SKM-1 (cell line): ENCODE measurements at regions not wholly inside any gene's neighbourhood (a gene's known extent, or its start where the extent isn't known, plus 50 kb on each side); places are given as distances from the start of the nearest gene placed in this dataset.

Experiments
- DNase-seq: peaks from one replicate; lab custom pipeline; 2025; ENCODE audit not compliant: unreplicated experiment; lab: John Stamatoyannopoulos, UW

GRCh38 chr11:116452461-116452860, 320.3 kb downstream of the BUD13 start:
- no peak for DNase-seq

DNA sequence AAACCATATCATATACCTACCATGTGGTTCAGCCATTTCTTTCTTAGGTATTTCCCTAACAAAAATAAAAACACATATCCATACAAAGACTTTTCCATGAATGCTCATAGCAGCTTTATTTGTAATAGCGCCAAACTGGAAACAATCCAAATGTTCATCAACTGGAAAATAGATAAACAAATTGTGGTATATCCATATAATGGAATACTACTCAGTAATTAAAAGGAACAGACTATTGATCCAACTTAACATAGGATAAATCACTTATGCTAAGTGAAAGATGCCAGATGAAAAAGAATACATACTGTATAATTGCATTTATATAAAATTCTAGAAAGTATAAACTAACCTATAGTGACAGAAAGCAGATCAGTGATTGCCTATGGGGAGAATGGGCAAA, 323.3 kb downstream of the BUD13 start:
- no peak for DNase-seq

DNA sequence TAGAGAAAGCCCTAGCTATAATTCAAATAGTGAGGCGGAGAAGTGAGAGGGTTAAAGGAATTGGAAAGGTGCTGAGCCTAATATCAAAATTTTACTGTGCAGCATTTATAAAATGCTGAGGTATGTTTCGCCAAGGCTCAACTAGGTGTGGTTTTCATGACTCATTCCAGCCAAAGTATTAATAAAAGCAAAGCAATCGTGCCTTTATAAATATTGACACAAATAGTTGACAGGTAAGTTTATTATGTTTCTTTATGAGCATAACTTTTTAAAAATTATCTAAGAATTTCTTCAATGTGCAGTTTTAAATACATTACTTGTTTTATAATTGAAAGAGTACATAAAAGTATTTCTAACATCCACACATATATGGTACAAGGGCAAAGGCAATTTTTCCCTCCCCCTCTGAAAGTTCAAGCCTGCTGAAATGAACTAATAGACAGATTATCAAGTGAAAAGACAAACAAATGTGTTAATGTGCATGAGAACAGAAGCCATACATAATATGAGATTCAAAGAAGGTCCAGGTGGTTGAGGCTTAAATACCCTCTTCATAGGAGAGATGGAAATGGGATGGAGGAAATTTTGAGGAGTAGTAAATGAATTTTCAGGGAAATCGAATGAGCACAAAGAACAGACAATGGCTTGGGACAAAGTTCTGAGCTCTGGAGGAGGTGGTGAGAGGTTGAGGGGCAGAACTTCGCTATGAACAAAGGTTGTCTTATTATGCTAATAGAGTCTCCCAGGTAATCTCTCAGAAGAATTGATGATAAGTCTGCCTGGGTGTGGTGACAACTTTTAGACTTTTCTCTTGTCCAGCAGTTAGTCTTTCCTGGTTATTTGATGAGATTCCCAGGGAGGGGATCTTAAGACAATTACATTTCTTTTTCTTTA, 326.5 kb downstream of the BUD13 start:
- no peak for DNase-seq

DNA sequence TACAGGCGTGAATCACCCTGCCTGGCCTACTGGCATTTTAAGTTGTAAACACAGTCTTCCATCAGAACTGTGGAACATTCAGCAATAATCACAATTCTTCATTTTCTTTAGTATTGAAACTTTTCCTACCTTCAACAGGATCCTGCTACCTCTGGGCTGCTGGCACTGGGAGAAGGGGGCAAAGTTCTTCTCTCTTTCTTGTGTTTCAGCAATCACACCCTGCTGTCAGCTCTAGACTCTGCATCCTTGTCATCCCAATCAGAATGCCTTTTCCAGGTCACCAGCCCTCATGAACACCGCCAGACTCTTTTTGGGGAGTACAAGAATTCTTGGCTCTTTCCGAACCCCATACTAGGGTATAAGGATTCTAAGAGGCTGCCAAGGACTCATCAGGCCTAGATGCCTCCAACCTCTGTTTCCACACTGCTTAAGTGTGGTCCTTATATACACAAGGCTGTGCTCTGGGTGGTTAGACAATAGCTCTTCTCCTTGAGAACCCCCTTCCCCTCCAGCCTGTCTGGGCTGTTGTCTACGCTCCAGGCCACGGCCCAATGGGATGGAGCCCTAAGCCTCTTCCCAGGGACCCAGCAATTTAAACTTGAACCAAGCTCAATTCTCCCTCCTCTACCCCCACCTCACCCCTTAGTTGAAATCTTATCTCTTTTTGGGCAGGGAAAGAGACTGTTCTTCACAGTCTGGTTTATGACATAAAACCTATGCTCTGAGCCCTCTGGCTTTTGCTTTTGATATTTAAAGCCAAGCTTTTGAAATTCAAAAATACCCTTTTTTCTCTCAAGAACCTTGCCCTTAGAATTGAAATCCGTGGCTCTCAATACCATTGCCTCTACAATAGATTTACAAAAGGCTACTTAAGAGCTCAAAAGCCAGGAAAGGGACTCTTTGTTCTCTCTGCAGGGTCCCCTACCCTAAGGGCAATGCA, 327.4 kb downstream of the BUD13 start:
- DNase-seq: no peak

- no peak for DNase-seq
These were observed 330.5 kb downstream of the BUD13 start for GRCh38 chr11:116442238-116442752.

DNA sequence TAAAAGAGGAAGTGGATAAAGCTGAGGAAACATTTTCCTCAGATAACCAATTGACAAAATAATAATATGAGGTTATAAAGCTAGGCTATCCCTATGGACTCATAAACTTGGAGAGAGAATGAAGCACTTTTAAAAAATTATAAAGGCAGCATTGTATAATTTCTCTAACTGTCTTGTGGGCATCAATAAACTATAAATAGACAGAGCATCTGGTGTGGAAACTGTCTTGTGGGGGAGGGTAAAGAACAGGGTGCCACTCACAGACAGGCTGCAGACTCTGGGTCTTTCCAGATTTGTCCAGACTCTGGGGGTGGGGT, 333.5 kb downstream of the BUD13 start:
- no peak for DNase-seq

GRCh38 chr11:116438651-116439360, 334.0 kb downstream of the BUD13 start:
- no peak for DNase-seq

DNA sequence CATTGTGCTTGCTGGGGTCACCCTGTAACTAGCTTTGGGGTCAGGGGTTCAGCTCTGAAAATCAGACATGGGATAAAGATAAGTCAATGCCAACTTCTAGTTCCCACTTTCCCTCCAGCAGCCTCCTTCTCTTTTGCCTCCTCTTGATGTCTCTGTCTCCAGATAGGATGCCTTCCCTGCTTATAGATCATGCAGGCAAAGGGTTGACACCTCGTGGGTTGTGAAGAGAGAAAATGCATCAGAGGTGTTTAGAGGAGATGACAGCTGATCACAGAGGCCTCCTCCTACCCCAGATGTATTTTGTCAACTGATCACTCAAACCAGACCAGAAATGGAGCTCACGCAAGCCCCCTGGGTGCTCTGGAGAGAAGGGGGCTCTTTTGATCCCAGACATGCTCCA, 337.8 kb downstream of the BUD13 start:
- no peak for DNase-seq

DNA sequence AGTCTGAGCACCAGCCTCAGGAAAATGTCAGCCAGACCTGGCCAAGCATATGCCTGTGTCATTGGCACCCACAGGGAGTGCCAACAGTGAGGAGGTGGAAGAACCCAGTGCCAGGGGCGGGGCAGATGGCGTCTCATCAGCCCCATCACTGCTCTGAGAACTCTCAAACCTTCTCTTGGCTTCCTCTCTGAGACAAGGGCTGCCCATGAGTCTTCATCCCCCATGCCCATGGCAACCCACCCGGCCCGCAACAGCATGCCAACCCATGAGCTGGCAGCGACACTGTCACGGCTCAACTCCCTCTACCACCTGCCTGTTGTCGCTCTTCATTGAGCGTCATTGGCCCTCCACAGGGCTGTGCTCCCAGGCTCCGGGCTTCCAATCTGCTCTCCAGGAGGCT, 340.5 kb downstream of the BUD13 start:
- no peak for DNase-seq

DNA sequence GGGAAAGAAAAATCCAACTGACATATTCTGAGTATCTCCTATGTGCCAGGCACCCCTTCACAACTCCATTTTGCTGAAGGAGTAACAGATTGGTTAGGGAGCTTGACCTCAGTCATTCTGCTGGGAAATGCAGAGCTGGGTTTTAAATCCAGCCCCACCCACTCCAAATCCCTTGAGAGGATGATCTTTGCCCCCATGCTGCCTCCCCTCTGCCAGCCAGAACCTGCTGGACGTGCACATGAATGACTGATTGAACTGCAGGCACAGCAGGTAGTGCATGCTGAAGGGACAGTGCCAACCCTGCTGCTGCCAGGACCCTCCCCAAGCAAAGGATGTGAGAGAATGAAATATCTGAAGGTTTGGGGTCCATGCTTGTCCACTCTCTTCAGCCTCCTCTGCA, 340.9 kb downstream of the BUD13 start:
- no peak for DNase-seq

DNA sequence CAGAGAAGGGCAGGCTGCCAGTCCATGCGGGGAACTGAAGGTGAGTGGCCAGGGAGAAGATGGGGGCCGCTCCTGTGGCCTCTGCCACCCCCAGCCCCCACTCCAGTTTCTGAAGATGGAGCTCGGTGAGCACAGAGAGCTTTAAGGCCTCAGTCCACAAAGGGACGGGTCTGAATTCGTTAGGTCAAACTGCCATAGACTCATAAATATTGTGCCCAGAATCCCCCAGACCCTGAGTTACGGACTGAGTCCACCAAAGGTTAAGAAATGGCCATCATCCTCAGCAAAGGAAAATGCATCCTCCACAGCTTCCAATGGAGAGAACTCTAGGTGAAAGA, 344.2 kb downstream of the BUD13 start:
- DNase-seq: no peak

DNA sequence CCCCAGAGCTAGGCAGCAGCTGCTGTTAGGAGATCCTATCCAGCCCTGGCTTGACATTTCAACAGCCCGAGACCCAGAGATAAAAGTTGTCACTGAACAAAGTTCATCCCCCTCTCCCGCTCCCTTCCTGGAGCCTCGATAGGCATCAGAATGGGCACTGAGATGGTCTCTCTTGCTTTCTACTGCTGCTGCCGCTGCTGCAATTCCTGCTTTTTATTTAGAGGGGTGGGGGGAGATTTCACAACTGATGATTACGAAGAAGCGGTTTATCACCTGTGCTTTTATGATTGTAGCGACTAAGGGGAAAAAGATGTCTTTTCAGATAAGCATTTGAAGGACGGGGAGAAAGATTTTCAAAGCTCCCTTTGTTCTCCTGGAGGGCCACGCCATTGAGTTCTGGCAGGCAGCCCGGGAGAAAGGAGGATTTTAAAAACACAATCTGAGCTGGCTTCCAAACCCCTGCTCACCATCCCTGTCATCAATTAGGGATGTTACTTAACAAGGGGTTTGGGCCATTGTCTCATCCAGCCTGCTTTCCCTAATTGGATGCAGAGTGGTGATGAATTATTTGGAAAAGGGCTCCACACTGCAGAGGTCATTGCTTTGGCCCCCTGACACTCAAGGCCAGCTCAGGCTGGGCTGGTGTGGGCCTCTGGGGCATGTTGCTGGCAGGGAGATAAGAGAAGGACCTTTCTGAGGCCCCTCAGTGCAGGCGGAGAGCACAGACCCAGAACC, 344.7 kb downstream of the BUD13 start:
- DNase-seq: no peak

DNA sequence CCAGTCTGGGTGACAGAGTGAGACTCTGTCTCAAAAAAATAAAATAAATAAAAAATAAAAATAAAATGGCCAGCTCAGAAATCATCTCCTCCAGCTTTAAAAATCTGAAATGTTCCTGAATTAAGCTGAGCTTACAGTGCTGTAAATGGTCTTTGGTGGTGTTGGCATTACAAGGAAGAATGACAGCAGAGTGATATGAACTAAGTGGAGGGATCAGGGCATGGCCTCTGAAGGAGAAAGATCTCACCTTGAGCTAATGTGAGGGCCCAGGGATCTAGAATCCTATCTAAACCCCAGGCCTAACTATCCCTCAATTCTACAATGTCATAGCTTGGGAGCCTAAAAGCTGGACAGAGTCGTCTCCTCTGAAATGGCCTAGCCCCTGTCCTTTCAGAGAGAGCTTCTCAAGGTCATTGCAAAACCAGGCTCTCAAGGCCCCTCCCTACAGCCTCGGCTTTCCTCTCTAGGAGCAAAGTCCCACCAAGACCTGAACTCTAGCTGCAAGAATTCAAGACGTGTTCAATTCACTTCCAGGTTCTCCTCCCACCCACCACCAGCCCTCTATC, 345.4 kb downstream of the BUD13 start:
- no peak for DNase-seq

DNA sequence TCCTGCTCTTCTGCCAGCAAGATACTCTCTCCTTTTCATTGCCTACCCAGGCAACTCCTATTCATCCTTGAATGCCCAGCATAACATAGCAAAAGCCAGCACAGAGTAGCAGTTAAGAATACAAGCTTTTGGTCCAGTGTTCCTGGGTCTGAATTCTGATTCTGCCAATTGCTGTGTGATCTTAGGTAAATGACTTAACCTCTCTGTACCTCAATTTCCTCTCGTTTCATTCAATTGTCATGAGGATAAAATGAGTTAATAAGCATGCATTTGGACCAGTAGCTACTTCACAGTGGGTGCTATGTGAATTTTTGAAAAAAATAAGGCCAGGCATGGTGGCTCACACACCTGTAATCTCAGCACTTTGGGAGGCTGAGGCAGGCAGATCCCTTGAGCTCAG, 346.0 kb downstream of the BUD13 start:
- no peak for DNase-seq

- no peak for DNase-seq
These were observed 348.0 kb downstream of the BUD13 start for GRCh38 chr11:116424615-116425261.

DNA sequence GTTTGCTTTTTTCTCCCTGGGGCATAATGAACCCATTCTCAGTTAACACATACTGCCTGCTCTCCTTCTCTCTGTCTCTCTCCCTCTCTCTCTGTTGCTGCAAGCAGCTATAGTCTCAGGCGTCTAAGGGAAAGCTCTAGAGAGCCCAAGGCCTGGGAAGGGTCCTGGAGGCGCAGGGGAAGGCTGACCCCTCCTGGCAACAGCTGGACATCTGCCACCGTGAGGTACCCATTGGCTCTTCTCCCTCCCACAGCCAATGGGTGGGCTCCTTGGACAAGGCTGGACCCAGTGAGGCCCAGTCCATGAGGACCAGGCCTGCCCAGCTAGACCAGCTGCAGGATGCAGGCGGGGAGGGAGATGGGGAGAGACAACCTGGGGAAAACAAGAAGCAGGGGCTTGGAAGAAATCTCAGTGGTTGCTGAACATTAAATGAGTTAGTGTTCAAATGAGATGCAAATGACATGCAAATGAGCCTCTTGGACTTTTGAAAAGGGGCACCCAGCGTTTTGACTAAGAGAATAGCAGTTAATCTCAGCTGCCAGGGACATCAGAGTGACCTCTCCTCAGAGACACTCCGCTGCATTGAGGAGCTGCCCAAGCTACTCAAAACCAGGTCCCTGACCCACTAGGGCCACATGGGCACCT, 349.7 kb downstream of the BUD13 start:
- DNase-seq: no peak

GRCh38 chr11:116422556-116422955, 350.2 kb downstream of the BUD13 start:
- no peak for DNase-seq

DNA sequence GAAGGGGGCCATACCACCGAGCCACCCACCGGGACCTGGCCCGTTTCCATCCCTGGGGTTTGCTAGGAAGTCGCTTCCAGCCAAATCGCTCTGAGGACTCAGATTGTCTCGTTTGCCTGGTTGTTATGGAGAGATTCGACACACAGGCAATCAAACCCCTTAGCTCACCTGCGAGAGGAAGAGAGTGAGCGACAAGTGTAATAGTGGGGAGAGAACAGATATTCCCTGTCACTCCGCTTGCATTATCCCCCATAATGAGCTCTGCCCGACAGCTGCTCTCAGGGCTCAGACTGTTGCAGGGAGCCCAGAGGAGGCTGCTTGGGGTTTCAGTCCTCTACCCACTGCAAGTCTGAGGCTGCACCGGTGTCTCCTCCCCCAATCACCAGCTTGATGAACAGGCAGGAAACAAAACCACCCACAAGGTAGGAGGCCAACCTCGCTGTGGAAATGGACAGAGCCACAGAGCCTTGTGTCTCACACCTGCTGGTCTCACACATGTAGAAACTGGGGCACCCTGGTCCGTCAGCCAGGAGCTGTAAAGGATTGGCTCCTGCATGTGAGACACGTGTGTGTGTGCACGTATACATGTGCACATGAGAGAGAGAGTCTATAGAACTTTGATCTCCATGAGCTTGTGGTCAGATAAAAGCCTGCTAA, 351.1 kb downstream of the BUD13 start:
- DNase-seq: no peak
